ENCODE measurements at regions not wholly inside any gene's neighbourhood (a gene's known extent, or its start where the extent isn't known, plus 50 kb on each side); places are given as distances from the start of the nearest gene placed in this dataset.

- no peak for DNase-seq
- H3K27me3 Mint-ChIP-seq (ENCODE audit: low read depth in 3 of 3), result peaks cover 3 to 8% (median 6%) of the 10 kb centered on the region in 3 donors
- H3K4me1 Mint-ChIP-seq, result no peaks in the 10 kb centered on the region
- H3K4me3 Mint-ChIP-seq, result no peak overlapping the region
- no peak overlapping the region for H3K27ac Mint-ChIP-seq
- no peaks in the 10 kb centered on the region for H3K36me3 Mint-ChIP-seq
- H3K9me3 Mint-ChIP-seq, result no peaks in the 10 kb centered on the region
Observed at GRCh38 chr11:13098063-13098462, 88.9 kb downstream of the RASSF10 start.

GRCh38 chr11:13098616-13099289, 89.6 kb downstream of the RASSF10 start:
- Mint-ChIP-seq H3K4me3 (no peak overlapping the region), H3K4me1 (no peaks in the 10 kb centered on the region), H3K9me3 (no peaks in the 10 kb centered on the region), H3K27me3 (ENCODE audit: low read depth in 3 of 3) (peaks cover 3 to 11% (median 6%) of the 10 kb centered on the region in 3 donors), H3K27ac (no peak overlapping the region), H3K36me3 (no peaks in the 10 kb centered on the region)
- no peak for DNase-seq

- DNase-seq, result no peak
- Mint-ChIP-seq H3K36me3 (no peaks in the 10 kb centered on the region), H3K4me3 (no peak overlapping the region), H3K9me3 (peaks cover 0 to 1% (median 0%) of the 10 kb centered on the region in 6 donors), H3K27ac (no peak overlapping the region), H3K27me3 (ENCODE audit: low read depth in 3 of 3) (peaks cover 3 to 10% (median 9%) of the 10 kb centered on the region in 3 donors), H3K4me1 (no peaks in the 10 kb centered on the region)
Observed at GRCh38 chr11:13101644-13102512, 92.8 kb downstream of the RASSF10 start.

DNA sequence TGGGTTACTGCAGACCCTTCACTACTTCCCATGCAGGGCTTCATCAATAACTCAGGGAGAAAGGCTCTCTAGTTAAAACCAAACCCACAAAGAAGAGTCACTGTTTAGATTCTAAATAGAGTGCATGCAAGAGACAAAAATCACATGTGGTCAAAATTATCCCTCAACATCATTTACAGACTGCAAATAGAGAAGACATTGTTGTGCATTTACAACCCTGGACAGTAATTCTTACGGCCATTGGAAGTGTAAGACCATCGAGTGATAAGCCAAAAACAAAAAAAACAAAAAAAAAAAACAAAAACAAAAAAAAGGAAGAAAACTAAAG, 93.4 kb downstream of the RASSF10 start:
- H3K9me3 Mint-ChIP-seq, result peaks cover 0 to 1% (median 0%) of the 10 kb centered on the region in 6 donors
- H3K36me3 Mint-ChIP-seq, result no peaks in the 10 kb centered on the region
- H3K4me1 Mint-ChIP-seq, result no peaks in the 10 kb centered on the region
- no peak overlapping the region for H3K4me3 Mint-ChIP-seq
- no peak overlapping the region for H3K27ac Mint-ChIP-seq
- no peak for DNase-seq
- H3K27me3 Mint-ChIP-seq (ENCODE audit: low read depth in 3 of 3), result peaks cover 3 to 10% (median 9%) of the 10 kb centered on the region in 3 donors

DNA sequence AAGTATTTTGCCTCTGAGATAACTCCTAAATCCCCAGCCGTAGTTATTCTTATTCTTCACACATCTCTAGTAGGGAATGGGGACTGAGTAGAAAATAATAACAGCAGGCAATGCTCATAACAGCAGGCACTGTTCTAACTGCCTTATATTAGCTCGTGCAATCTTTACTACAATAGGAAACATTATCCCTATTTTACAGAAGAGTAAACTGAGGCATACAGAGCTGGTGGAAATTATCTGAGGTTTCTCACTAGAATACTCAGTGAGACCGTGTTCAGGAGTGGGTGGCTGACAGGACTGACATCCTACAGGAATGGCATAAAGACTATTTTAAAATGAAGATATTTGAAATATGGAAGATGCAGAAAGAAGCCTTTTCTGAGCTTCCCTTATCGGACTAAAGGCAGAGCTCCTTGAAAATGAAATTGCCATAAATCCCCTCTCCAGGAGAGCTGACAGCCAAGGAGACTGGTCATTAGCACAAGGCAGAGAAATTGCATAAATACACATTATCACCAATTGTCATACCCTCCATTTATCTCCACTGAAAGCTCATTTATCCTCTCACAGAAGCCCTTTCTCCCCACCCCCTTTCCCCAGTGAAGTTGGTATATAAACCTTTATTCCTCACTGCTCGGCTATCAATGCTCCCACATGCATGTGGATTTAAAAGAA, 93.9 kb downstream of the RASSF10 start:
- DNase-seq, result no peak
- Mint-ChIP-seq H3K4me3 (no peak overlapping the region), H3K9me3 (peaks cover 0 to 1% (median 0%) of the 10 kb centered on the region in 6 donors), H3K4me1 (no peaks in the 10 kb centered on the region), H3K36me3 (no peaks in the 10 kb centered on the region), H3K27ac (no peak overlapping the region), H3K27me3 (ENCODE audit: low read depth in 3 of 3) (peaks cover 3 to 12% (median 10%) of the 10 kb centered on the region in 3 donors)

DNA sequence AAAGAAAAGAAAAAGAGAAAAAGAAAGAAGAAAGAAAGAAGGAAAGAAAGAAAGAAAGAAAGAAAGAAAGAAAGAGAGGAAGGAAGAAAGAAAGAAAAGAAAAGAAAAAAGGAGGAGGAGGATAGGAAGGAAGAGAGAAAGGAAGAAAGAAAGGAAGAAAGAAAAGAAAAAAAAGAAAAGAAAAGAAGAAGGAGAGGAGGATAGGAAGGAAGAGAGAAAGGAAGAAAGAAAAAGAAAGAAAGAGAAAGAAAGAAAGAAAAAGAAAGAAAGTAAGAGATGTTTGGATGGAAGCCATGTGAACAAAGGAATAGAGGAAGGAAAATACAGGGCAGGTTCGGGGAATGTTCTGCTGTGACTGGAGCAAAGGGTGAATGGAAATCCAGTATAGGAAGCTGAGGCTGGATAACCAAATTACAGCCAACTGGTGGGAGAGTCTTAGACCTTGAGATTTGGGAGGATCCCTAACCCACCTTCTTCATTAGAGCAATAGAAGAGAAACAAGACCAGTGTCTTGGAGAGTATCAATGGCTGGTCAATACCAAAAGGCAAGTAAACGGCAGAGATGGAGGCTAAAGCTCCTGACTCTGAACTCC, 94.9 kb downstream of the RASSF10 start:
- no peak overlapping the region for H3K4me3 Mint-ChIP-seq
- DNase-seq, result no peak
- H3K4me1 Mint-ChIP-seq, result no peaks in the 10 kb centered on the region
- peaks cover 3 to 12% (median 10%) of the 10 kb centered on the region in 3 donors for H3K27me3 Mint-ChIP-seq (ENCODE audit: low read depth in 3 of 3)
- no peaks in the 10 kb centered on the region for H3K36me3 Mint-ChIP-seq
- peaks cover 0 to 1% (median 0%) of the 10 kb centered on the region in 6 donors for H3K9me3 Mint-ChIP-seq
- no peak overlapping the region for H3K27ac Mint-ChIP-seq

- peaks cover 2 to 12% (median 10%) of the 10 kb centered on the region in 3 donors for H3K27me3 Mint-ChIP-seq (ENCODE audit: low read depth in 3 of 3)
- peaks cover 0 to 1% (median 0%) of the 10 kb centered on the region in 6 donors for H3K9me3 Mint-ChIP-seq
- no peaks in the 10 kb centered on the region for H3K36me3 Mint-ChIP-seq
- no peak for DNase-seq
- H3K4me1 Mint-ChIP-seq, result no peaks in the 10 kb centered on the region
- H3K4me3 Mint-ChIP-seq, result no peak overlapping the region
- no peak overlapping the region for H3K27ac Mint-ChIP-seq
Observed at GRCh38 chr11:13104619-13105236, 95.6 kb downstream of the RASSF10 start.

DNA sequence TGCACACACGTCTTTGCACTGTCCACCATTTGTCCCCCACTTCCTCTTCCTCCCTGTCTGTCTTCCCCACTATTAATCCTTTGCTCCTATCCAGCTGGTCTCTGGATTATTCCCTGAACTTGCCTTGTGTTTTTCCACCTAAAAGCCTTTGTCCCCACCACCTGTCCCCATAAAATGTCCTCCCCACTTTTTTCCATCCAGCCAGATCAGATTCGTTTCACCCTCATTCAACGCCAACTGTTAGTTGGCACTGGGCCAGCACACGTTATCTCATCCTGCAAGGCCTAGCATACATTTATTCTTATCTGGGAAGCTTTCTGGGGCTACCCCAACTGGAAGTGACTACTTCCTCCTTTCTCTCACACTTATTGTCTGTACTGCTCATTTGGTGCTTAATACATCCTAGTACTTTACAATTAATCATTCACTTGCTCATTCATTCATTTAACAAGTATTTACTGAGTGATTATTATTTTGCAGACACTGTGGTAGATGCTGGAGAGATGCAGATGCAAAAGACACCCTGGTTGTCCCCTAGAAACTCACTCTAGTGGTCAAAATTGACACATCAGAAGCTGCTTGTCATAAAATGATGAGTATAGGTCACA, 96.2 kb downstream of the RASSF10 start:
- Mint-ChIP-seq H3K4me1 (no peaks in the 10 kb centered on the region), H3K9me3 (peaks cover 0 to 1% (median 0%) of the 10 kb centered on the region in 6 donors), H3K36me3 (no peaks in the 10 kb centered on the region), H3K27me3 (ENCODE audit: low read depth in 3 of 3) (peaks cover 2 to 12% (median 10%) of the 10 kb centered on the region in 3 donors), H3K4me3 (no peak overlapping the region), H3K27ac (no peak overlapping the region)
- DNase-seq, result no peak

- Mint-ChIP-seq H3K27me3 (ENCODE audit: low read depth in 3 of 3) (peaks cover 0 to 8% (median 6%) of the 10 kb centered on the region in 3 donors), H3K4me1 (no peaks in the 10 kb centered on the region), H3K36me3 (no peaks in the 10 kb centered on the region), H3K9me3 (peaks cover 0 to 1% (median 0%) of the 10 kb centered on the region in 6 donors), H3K4me3 (no peak overlapping the region), H3K27ac (no peak overlapping the region)
- no peak for DNase-seq
Observed at GRCh38 chr11:13107544-13108044, 98.5 kb downstream of the RASSF10 start.

DNA sequence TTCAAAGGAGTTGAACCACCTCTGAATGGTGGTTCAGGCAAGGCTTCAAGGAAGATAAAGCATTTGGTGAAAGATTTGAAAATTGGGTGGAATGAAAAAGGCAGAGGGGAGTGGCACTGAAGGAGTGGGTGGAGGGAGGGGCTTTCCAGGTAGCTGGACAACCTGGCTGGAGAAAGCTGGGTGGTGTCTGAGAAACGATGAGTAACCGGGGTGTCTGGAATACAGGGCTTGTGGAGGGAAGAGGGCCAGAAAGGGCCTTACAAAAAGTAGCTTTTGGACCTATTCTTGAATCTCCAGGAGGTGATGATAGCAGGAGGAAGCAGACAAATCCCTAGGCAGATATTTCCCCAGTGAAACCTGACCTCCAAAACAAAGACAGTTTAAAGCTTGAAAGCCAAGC, 99.3 kb downstream of the RASSF10 start:
- Mint-ChIP-seq H3K4me3 (no peak overlapping the region), H3K4me1 (no peaks in the 10 kb centered on the region), H3K27ac (no peak overlapping the region), H3K9me3 (peaks cover 0 to 1% (median 0%) of the 10 kb centered on the region in 6 donors), H3K36me3 (no peaks in the 10 kb centered on the region), H3K27me3 (ENCODE audit: low read depth in 3 of 3) (peaks cover 0 to 6% (median 3%) of the 10 kb centered on the region in 3 donors)
- DNase-seq, result no peak

DNA sequence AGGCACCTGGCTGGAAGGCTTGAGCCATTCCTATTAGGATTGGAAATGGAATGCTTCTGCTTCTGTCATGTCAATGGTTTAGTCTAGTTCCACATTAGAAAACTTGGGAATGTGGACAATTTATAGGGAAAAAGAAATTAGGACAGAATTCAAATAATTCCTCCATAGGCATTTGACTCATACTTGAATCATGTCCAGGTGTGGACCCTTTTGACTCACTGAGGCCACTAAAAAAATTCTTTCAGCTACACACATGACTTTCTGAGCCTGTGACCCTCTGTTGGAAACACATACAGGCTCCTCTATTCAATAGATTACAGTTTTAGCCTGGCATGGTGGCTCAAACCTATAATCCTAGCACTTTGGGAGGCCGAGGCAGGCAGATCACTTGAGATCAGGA, 100.5 kb downstream of the RASSF10 start:
- Mint-ChIP-seq H3K4me3 (no peak overlapping the region), H3K9me3 (peaks cover 0 to 1% (median 0%) of the 10 kb centered on the region in 6 donors), H3K27ac (no peak overlapping the region), H3K27me3 (ENCODE audit: low read depth in 3 of 3) (peaks cover 0 to 6% (median 1%) of the 10 kb centered on the region in 3 donors), H3K36me3 (no peaks in the 10 kb centered on the region), H3K4me1 (no peaks in the 10 kb centered on the region)
- DNase-seq, result no peak

GRCh38 chr11:13110145-13110544, 101.0 kb downstream of the RASSF10 start:
- Mint-ChIP-seq H3K9me3 (no peaks in the 10 kb centered on the region), H3K4me1 (no peaks in the 10 kb centered on the region), H3K36me3 (no peaks in the 10 kb centered on the region), H3K4me3 (no peak overlapping the region), H3K27ac (no peak overlapping the region), H3K27me3 (ENCODE audit: low read depth in 3 of 3) (peaks cover 0 to 3% (median 1%) of the 10 kb centered on the region in 3 donors)
- no peak for DNase-seq

Data from immature natural killer cell (primary cell).